ENCODE measurements at regions not wholly inside any gene's neighbourhood (a gene's known extent, or its start where the extent isn't known, plus 50 kb on each side); places are given as distances from the start of the nearest gene placed in this dataset.
A peak's percentile ranks its signal among the peaks of the same experiment; 100 is the strongest.
"Not testable (repeated sequence)": the region's sequence is repeated elsewhere in the genome, so short reads cannot be mapped to it uniquely, and the experiment has no call there.

DNA sequence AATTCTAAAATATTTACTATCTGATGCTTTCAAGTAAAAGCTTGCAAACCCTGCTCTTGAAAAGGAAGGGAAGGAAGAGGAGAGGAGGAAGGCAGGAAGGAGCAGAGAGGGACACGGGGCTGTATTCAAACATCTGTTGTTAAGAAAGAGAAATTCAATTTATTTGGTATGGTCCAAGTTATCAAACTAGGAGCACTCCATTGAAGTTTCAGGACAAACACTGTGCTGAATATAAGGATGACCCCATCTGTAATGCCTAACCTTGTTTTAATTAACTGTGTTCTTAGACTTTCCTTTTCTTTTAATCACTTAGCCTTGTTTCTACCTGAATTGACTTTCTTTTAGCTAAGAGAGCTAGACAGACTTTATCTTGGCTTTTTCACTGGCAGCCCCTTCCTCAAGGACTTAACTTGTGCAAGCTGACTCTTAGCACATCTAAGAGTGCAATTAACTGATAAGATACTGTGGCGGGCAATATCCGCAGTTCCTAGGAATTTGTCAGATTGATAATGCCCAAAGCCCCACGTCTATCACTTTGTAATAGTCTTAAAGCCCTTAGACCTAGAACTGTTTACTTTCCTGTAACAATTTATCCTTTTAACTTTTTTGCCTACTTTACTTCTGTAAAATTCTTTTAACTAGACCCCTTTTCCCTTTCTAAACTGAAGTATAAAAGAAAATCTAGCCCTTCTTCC lies 123.2 kb upstream of the KRTAP5-11 start:
- H3K36me3 Mint-ChIP-seq, H3K4me1 Mint-ChIP-seq, DNase-seq, H3K27ac Mint-ChIP-seq, H3K4me3 Mint-ChIP-seq, ATAC-seq, POLR2A ChIA-PET, H3K9me3 Mint-ChIP-seq: not testable (repeated sequence)
- peaks cover 0 to 10% (median 3%) of the 10 kb centered on the region in 5 donors for H3K27me3 Mint-ChIP-seq

DNA sequence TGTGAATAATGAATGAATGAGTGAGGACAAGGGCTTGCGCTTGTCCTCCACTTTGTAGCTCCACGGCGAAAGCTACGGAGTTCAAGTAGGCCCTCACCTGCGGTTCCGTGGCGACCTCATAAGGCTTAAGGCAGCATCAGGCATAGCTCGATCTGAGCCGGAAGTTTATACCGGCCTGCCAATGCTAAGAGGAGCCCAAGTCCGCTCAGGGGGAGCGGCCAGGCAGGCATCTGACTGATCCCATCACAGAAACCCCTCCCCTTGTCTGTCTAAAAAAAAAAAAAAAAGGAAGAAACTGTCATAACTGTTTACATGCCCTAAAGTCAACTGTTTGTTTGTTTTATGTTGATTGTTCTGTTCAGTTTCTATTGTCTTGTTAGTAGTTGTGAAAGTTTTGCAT lies 124.4 kb upstream of the KRTAP5-11 start:
- DNase-seq, H3K27ac Mint-ChIP-seq, ATAC-seq, H3K36me3 Mint-ChIP-seq, H3K4me3 Mint-ChIP-seq, H3K9me3 Mint-ChIP-seq, H3K4me1 Mint-ChIP-seq, POLR2A ChIA-PET: not testable (repeated sequence)
- H3K27me3 Mint-ChIP-seq, result peaks cover 0 to 10% (median 4%) of the 10 kb centered on the region in 5 donors

DNA sequence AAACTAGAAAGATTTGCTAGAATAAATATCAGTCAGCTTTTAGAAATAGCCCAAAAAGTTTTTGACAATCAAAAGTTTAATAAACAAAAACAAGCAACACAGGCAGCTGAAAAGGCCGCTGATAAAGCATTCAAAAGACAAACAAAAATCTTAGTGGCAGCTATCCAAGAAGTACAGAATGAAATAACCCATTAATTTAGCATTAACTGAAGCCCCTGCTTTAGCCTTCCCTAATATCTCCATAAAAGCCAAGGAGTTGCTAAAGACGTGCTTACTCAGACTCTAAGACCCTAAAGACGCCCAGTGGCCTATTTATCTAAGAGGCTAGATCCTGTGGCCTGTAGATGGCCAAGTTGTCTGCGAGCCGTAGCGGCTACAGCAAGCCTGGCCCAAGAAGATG lies 123.5 kb upstream of the DEFB108B start:
- peaks cover 2 to 19% (median 3%) of the 10 kb centered on the region in 5 donors for H3K27me3 Mint-ChIP-seq
- POLR2A ChIA-PET, ATAC-seq, H3K27ac Mint-ChIP-seq, DNase-seq, H3K36me3 Mint-ChIP-seq, H3K4me1 Mint-ChIP-seq, H3K4me3 Mint-ChIP-seq, H3K9me3 Mint-ChIP-seq: not testable (repeated sequence)

DNA sequence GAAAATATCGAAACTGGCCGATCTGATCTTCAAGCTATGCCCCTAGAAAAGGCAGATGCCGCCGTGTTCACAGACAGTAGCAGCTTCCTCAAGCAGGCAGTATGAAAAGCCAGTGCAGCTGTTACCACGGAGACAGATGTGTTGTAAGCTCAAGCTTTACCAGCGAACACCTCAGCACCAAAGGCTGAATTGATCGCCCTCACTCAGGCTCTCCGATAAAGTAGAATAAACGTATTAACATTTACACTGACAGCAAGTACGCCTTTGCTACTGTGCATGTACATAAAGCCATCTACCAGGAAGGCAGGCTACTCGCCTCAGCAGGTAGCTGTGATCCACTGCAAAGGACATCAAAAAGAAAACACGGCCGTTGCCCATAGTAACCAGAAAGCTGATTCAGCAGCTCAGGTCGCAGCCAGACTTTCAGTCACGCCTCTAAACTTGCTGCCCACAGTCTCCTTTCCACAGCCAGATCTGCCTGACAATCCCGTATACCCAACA lies 122.8 kb upstream of the DEFB108B start:
- H3K27ac Mint-ChIP-seq, H3K9me3 Mint-ChIP-seq, H3K4me1 Mint-ChIP-seq, ATAC-seq, H3K36me3 Mint-ChIP-seq, H3K4me3 Mint-ChIP-seq, POLR2A ChIA-PET: not testable (repeated sequence)
- H3K27me3 Mint-ChIP-seq, result peaks cover 2 to 19% (median 3%) of the 10 kb centered on the region in 5 donors
- DNase-seq, result peak in 2 of 10 donors; percentile 0 to 2

DNA sequence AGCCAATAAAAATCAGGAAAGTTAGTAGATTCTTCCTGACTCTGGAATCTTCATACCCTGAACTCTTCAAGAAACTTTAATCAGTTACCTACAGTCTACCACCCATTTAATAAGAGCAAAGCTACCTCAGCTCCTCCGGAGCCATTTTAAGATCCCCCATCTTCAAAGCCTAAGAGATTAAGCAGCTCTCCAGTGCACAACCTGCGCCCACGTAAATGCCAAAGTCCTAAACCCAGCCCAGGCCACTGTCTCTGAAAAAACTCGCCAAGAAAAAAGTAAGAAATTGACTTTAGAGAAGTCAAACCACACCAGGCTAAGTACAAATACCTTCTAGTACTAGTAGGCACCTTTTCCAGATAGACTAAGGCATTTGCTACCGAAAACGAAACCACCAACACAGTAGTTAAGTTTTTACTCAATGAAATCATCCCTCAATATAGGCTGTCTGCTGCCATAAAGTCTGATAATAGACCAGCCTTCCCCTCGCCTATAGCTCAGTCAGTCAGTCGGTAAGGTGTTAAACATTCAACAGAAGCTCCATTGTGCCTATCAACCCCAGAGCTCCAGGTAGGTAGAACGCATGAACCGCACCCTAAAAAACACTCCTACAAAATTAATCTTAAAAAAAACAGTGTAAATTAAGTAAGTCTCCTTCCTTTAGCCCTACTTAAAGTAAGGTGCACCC lies 122.2 kb upstream of the DEFB108B start:
- ATAC-seq, POLR2A ChIA-PET, DNase-seq, H3K9me3 Mint-ChIP-seq, H3K4me1 Mint-ChIP-seq, H3K36me3 Mint-ChIP-seq, H3K27ac Mint-ChIP-seq, H3K4me3 Mint-ChIP-seq: not testable (repeated sequence)
- peaks cover 3 to 19% (median 4%) of the 10 kb centered on the region in 5 donors for H3K27me3 Mint-ChIP-seq

DNA sequence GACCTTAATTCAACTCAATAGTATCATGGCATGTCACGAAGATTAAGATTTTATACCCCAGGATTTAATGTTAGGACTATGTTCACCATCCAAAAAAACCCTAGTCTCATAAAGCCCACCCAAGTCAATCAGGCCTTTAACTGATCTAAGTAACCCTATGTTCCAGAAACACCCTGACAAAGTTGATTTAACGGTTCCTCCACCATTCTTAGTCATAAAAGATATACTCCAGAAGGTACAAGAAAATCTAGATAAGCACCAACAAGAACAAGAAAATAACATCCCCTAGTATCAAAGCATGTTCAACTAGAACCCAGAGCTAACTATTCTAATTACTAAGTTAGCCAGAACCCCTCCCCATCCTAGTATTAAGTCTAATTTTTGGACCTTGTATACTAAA lies 120.7 kb upstream of the DEFB108B start:
- POLR2A ChIA-PET, DNase-seq, H3K4me3 Mint-ChIP-seq, ATAC-seq, H3K27ac Mint-ChIP-seq, H3K9me3 Mint-ChIP-seq, H3K4me1 Mint-ChIP-seq, H3K36me3 Mint-ChIP-seq: not testable (repeated sequence)
- peaks cover under 1 to 19% (median 3%) of the 10 kb centered on the region in 5 donors for H3K27me3 Mint-ChIP-seq

DNA sequence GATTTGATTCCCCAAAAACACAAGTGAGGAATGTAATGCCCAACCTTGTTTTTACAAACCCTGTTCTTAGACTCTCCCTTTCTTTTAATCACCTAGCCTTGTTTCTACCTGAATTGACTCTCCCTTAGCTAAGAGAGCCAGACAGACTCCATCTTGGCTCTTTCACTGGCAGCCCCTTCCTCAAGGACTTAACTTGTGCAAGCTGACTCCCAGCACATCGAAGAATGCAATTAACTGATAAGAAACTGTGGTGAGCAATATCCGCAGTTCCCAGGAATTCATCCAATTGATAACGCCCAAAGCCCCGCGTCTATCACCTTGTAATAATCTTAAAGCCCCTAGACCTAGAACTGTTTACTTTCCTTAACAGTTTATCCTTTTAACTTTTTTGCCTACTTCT lies 120.2 kb upstream of the DEFB108B start:
- H3K27ac Mint-ChIP-seq, ATAC-seq, H3K36me3 Mint-ChIP-seq, DNase-seq, H3K9me3 Mint-ChIP-seq, H3K4me3 Mint-ChIP-seq, H3K4me1 Mint-ChIP-seq, POLR2A ChIA-PET: not testable (repeated sequence)
- peaks cover 0 to 19% (median 3%) of the 10 kb centered on the region in 5 donors for H3K27me3 Mint-ChIP-seq

DNA sequence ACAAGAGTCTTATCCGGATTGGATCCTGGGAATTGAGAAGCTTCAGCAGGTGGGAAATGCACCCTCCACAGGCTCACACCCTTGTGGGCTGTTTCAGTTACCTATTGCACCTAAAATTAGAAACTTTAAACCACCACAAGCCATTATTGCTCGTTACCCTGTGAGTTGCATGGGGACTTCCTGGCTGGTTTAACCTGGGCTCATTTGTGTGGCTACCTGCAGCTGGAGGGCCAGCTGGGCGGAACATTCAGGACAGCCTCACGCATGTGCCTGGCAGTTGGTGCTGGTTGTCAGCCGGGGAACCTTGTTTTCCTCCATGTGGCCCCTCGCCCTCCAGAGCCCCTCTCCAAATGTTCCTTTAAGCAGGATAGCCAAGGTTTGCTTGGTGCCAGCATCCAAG lies 118.5 kb upstream of the DEFB108B start:
- DNase-seq, POLR2A ChIA-PET, H3K36me3 Mint-ChIP-seq, H3K27me3 Mint-ChIP-seq, H3K27ac Mint-ChIP-seq, ATAC-seq, H3K4me1 Mint-ChIP-seq, H3K9me3 Mint-ChIP-seq, H3K4me3 Mint-ChIP-seq: not testable (repeated sequence)

DNA sequence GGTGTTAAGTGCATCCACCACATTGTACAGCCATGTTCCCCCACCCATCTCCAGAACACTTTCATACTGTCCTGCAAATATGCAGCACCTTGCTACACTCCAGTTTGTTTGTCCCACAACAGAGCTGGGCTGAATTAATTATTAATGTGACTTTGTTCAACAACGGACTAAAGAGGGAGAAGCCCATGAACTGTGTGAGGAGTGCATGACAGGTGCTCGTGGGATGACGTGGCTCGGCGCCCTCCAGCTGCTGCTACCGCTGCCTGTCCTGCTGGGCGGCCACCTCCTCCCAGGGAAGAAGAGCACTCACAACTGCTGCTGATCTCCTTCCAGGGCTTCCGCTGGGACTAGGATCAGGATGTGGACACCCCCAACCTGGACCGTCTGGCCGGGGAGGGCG lies 111.2 kb upstream of the DEFB108B start:
- H3K9me3 Mint-ChIP-seq, ATAC-seq, POLR2A ChIA-PET, DNase-seq, H3K4me3 Mint-ChIP-seq, H3K36me3 Mint-ChIP-seq, H3K4me1 Mint-ChIP-seq: not testable (repeated sequence)
- Mint-ChIP-seq H3K27ac (peak overlapping the region in 1 of 10 donors; percentile 0), H3K27me3 (peaks cover 7 to 26% (median 10%) of the 10 kb centered on the region in 5 donors)

DNA sequence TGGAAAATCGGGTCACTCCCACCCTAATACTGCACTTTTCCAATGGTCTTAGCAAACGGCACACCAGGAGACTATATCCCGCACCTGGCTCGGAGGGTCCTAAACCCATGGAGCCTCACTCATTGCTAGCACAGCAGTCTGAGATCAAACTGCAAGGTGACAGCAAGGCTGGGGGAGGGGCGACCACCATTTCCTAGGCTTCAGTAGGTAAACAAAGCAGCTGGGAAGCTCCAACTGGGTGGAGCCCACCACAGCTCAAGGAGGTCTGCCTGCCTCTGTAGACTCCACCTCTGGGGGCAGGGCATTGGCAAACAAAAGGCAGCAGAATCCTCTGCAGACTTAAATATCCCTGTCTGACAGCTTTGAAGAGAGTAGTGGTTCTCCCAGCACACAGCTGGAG lies 109.0 kb upstream of the DEFB108B start:
- H3K27ac Mint-ChIP-seq, H3K9me3 Mint-ChIP-seq, H3K4me3 Mint-ChIP-seq, ATAC-seq, POLR2A ChIA-PET, H3K36me3 Mint-ChIP-seq, DNase-seq, H3K4me1 Mint-ChIP-seq: not testable (repeated sequence)
- H3K27me3 Mint-ChIP-seq, result peaks cover 9 to 27% (median 13%) of the 10 kb centered on the region in 5 donors

DNA sequence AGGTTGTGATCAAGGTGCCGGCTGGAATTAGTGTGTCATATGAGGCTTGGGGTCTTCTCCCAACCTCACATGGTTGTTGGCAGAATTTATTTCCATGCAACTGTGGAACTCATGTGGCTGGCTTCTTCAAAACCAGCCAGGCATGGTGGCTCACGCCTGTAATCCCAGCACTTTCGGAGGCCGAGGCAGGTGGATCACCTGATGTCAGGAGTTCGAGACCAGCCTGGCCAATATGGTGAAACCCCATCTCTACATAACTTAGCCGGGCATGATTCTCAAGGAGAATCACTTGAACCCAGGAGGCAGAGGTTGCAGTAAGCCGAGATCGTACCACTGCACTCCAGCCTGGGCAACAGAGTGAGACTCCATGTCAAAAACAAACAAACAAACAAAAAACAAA lies 102.3 kb upstream of the DEFB108B start:
- DNase-seq, POLR2A ChIA-PET, H3K27ac Mint-ChIP-seq, H3K4me1 Mint-ChIP-seq, H3K9me3 Mint-ChIP-seq, H3K4me3 Mint-ChIP-seq, H3K36me3 Mint-ChIP-seq, ATAC-seq: not testable (repeated sequence)
- H3K27me3 Mint-ChIP-seq, result peaks cover 4 to 16% (median 12%) of the 10 kb centered on the region in 5 donors

DNA sequence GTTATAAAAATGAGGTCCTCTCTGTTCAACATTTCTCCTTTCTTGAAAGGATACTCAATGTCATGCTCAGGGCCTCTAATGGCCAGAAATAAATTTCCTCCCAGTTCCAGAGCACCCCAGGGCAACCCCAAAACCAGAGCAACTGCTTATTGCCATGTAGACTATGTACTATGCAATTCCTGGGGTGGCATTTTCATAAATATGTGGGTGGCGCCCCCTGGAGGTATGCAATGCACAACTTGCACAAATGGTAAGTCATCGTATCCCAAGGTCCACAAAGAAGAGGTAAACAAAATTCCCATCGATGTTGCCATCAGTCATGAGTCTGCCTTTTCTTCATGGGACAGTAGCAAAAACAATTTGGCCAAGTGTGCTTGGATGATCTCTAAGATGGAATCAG lies 98.6 kb upstream of the DEFB108B start:
- DNase-seq, result not testable (repeated sequence)

DNA sequence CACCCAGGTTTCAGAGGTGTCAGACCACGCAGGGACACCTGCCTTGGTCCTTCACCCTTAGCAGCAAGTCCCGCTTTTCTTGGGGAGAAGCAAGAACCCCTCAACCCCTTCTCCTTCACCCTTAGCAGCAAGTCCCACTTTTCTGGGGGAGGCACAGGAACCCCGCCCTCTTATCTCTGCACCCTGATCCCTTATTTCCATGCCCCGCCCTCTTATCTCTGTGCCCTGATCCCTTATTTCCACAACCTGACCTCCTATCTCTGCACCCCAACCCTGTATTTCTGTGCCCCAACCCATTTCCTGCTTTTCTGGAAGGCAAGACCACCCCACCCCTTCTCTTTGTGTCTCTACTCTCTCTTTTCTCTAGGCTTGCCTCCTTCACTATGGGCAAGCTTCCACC lies 94.7 kb upstream of the DEFB108B start:
- H3K27me3 Mint-ChIP-seq, result peaks cover 11 to 51% (median 26%) of the 10 kb centered on the region in 5 donors
- H3K36me3 Mint-ChIP-seq, POLR2A ChIA-PET, ATAC-seq, DNase-seq, H3K4me1 Mint-ChIP-seq, H3K27ac Mint-ChIP-seq, H3K4me3 Mint-ChIP-seq: not testable (repeated sequence)
- peaks cover 0 to 16% (median 0%) of the 10 kb centered on the region in 9 donors for H3K9me3 Mint-ChIP-seq

More for the DNA sequence above, 98.6 kb upstream of the DEFB108B start:
- POLR2A ChIA-PET, H3K9me3 Mint-ChIP-seq, H3K27ac Mint-ChIP-seq, H3K36me3 Mint-ChIP-seq, H3K4me1 Mint-ChIP-seq, ATAC-seq, H3K4me3 Mint-ChIP-seq: not testable (repeated sequence)
- H3K27me3 Mint-ChIP-seq, result peaks cover 6 to 23% (median 12%) of the 10 kb centered on the region in 5 donors
